ENCODE measurements at regions not wholly inside any gene's neighbourhood (a gene's known extent, or its start where the extent isn't known, plus 50 kb on each side); places are given as distances from the start of the nearest gene placed in this dataset.

GRCh38 chr16:51888534-51888933, 658.4 kb downstream of the TOX3 start:
- no peak for TF ChIP-seq CTCF (IDR thresholded peaks at IDR 0.05)

GRCh38 chr16:51888016-51888415, 658.9 kb downstream of the TOX3 start:
- TF ChIP-seq CTCF (IDR thresholded peaks at IDR 0.05): no peak

DNA sequence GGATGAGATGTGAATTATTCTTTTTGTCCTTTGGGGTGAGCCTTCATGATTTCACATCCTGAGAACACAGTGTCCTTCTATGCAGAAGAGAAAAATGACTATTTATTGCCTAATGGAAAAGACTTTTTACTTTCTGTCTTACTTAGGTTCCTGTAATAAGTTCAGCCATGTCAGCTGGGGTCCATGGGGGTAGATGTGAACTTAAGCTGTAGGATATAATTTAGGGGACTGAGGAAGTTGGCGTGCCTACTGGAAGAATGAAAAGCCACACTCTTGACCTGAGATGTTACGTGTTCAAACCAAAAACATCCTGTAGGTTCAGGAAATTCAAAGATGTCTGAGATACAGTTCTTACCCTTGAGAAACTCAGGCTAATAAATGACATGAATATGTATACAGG, 660.5 kb downstream of the TOX3 start:
- no peak for TF ChIP-seq CTCF (IDR thresholded peaks at IDR 0.05)

DNA sequence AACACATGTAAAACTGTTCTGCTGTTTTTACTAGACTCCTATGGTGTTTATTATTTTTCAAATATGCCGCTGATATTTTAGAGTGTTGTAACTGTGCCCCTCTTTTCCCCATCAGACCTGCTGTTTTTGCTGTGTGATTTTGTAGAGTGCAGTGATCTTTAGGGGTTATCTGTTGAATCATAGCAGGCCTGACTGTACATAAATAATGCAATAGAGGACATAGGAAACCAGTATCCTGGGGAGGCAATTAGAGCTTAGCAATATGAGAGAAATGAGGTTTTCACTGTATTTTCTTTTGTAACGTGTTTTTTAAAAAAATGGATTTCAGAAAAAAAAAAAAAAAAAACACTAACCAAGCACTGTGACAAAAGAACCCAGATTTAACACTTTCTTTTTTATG, 662.2 kb downstream of the TOX3 start:
- TF ChIP-seq CTCF (IDR thresholded peaks at IDR 0.05): no peak

GRCh38 chr16:51881731-51882130, 665.2 kb downstream of the TOX3 start:
- no peak for TF ChIP-seq CTCF (IDR thresholded peaks at IDR 0.05)

- no peak for TF ChIP-seq CTCF (IDR thresholded peaks at IDR 0.05)
Observed at GRCh38 chr16:51880776-51881175, 666.2 kb downstream of the TOX3 start.

- TF ChIP-seq CTCF (IDR thresholded peaks at IDR 0.05): no peak
Observed at GRCh38 chr16:51877686-51878085, 669.3 kb downstream of the TOX3 start.

- TF ChIP-seq CTCF (IDR thresholded peaks at IDR 0.05): no peak
Observed at GRCh38 chr16:51876934-51877333, 670.0 kb downstream of the TOX3 start.

Measured in LNCAP (cell line).